IMR-90 (cell line): ENCODE measurements at regions not wholly inside any gene's neighbourhood (a gene's known extent, or its start where the extent isn't known, plus 50 kb on each side); places are given as distances from the start of the nearest gene placed in this dataset.

Source experiments
- CTCF ChIP-seq: conservative IDR thresholded peaks from 2 replicates; pipeline ENCODE4 v1.5.1; 2012; ENCODE audit warnings: mild to moderate bottlenecking, low read depth, low read length, improper control_type of control experiment
- MAZ ChIP-seq: IDR thresholded peaks from 2 replicates; pipeline ENCODE4 v1.6.1; 2012; ENCODE audit warnings: low read depth, mild to moderate bottlenecking, low read length, improper control_type of control experiment, moderate library complexity, borderline replicate concordance
- RAD21 ChIP-seq: IDR thresholded peaks from 2 replicates; pipeline ENCODE4 v1.6.1; 2012; ENCODE audit warnings: low read length, improper control_type of control experiment

DNA sequence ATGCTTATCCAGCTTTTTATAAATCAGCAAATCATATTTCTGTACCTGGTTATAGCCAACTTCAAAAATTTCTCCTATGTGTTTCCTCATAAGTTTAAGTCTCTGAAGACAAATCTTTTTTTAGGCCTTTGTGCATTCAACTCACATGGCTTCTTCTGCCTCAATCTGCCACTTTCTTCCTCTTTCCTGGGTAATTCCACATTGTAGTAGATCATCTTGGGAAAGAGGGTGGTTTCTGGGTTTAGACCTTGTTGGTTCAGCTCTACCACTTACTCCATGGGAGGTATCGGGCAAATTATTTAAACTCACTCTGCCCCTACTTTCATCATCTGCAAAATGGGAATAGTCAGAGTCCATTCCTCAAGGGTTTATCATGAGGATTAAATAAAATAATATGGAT lies 707.0 kb upstream of the ZEB2 start:
- TF ChIP-seq CTCF (no peak), MAZ (no peak), RAD21 (no peak)
